Stimulated activated CD4-positive, alpha-beta T cell treated with anti-CD3 and anti-CD28 coated beads, TNF-alpha, amount 100 ng/mL, for 4 hours (primary cell): ENCODE measurements at regions not wholly inside any gene's neighbourhood (a gene's known extent, or its start where the extent isn't known, plus 50 kb on each side); places are given as distances from the start of the nearest gene placed in this dataset.
"Not testable (repeated sequence)": the region's sequence is repeated elsewhere in the genome, so short reads cannot be mapped to it uniquely, and the experiment has no call there.

Experiments used
- DNase-seq, 3 experiments: peaks; one replicate each; pipeline ENCODE4 v3.0.0-alpha.2; 2020; ENCODE audit warnings: low read depth in 3 of 3

DNA sequence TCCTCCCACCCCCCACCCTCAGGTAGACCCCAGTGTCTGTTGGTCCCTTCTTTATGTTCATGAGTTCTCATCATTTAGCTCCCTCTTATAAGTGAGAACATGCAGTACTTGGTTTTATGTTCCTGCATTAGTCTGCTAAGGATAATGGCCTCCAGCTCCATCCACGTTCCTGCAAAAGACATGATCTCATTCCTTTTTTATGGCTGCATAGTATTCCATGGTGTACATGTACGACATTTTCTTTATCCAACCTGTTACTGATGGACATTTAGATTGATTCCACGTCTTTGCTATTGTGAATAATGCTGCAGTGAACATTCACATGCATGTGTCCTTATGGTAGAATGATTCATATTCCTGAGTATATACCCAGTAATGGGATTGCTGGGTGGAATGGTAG lies 87.6 kb upstream of the TBL1X start:
- DNase-seq, result not testable (repeated sequence)

GRCh38 chrX:9378980-9379696 lies 85.7 kb upstream of the TBL1X start:
- DNase-seq, result no peak

DNA sequence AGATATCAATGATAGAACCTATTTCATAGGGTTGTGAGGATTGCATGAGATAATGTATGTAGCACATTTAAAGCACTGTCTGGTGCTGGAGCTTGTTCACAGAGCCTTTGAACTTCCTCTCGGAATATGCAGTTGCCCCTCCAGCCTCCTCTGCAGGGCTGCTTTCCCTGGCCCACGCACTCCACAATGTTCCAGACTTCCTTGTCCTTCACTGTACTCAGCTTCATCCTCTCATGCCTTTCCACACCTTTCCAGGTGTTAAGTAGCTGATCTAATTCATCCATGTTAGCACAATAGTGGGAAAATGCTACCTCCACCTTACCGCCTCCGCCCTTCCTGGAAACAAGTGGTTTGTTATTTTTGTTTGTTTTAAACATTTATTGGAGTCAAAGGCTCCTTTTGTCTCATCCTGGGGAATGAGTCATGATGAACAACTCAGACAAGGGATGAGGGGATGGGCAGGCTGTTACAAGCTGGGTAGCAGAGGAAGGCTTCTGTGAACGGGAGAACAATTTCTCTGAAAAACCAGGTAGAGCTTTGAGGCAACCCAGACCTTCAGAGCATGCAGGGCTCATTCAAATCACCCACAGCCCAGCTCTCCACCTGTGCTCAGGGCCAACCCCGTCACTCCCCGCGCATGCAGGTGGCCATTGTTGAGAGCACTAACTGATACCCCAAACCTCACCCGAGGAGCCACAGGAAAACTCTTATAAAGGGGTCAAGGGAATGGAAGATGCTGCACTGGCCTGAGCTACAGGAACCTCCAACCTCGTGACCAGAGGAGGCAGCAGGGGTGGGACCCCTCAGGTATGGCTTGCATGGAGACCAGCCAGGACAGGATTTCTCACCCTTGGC lies 84.9 kb upstream of the TBL1X start:
- DNase-seq, result no peak

GRCh38 chrX:9383655-9384054 lies 81.2 kb upstream of the TBL1X start:
- DNase-seq, result no peak

GRCh38 chrX:9388450-9388849 lies 76.4 kb upstream of the TBL1X start:
- DNase-seq, result no peak

DNA sequence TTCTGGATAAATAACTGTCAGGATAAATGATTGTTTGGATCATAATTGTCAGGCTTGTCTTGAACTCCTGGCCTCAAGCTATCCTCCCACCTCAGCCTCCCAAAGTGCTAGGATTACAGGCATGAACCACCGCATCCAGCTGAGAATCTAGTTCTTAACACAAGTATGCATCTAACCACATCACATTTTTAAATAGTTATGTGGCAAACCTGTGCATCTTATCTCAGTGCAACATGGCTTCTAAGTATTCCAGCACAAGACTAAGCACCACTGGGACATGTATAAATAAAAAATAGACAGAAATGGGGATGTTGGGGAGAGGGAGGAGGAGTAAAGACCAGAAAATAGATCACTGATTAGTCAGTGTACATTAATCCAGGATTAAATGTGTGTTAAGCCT lies 74.7 kb upstream of the TBL1X start:
- DNase-seq, result no peak

GRCh38 chrX:9390693-9391368 lies 74.0 kb upstream of the TBL1X start:
- DNase-seq, result no peak

DNA sequence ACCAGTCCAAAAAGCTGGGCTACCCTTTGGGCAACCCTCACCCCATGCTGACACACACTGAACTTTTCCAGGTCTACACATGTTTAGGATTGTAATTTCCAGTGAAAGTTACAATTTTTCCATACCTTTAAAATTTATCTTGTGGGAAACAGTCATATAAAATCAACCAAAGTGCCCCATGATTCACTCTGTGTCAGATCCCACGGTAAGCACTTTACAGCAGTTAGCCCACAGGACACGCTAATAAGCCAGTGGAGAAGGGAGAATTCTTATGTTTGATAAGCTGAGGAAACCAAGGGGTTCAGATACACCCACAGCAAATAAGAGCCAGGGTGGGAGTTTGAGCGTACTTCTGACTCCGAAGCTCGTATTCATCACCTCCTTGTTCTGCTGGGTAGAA lies 72.4 kb upstream of the TBL1X start:
- no peak for DNase-seq

DNA sequence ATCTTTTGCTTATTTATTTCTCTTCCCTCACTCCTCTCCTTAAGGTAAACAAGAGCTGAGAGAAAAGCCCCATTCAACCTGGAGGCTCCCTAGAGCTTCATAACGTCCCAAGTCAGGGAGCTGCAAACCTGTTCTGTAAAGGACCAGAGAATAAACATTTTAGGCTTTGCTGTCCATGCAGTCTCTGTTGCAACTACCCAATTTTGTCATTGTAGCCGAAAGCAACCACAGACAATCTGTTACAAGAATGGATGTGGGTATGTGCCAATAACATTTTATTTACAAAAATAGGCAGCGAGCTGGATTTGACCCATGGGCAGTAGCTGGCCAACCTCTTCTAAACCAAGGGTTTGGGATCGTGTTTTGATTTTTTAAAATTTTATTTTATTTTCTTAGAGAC lies 71.3 kb upstream of the TBL1X start:
- DNase-seq, result no peak

DNA sequence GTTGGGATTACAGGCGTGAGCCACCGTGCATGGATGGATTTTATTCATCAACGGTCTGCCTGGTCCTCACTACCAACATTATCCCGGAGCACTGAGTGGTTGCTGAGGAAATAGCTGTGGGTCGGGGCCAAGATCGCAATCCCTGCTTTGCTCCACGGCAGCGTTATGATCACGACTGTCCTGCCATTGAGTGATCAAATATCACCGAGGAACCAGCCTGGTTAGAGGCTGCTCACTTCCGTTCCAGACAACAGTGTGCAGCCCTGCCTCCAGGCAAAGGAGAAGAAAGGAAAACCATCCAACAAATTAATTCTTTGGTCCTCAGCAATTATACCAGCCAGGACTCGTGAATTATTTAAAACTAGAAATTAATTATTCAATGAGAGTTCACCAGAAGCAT lies 70.6 kb upstream of the TBL1X start:
- no peak for DNase-seq

DNA sequence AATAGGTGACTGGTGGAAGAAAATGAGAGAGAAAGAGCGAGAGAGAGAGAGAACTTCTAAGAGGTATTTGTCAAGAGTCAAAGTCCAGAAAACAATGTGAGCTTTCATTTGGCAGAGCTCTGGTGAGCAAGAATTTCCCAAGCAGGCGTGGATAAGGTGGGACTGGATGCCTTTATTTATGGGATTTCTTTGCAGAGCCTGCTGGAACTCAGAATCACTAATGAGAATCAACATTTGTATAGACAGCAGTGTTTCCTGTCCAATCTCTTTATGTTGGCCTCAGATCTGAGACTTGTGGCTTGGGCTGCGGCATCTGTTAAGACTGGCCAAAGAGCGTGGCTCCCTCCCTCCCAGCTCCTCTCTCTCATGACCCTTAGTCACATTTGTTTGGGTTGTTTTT lies 67.9 kb upstream of the TBL1X start:
- no peak for DNase-seq

DNA sequence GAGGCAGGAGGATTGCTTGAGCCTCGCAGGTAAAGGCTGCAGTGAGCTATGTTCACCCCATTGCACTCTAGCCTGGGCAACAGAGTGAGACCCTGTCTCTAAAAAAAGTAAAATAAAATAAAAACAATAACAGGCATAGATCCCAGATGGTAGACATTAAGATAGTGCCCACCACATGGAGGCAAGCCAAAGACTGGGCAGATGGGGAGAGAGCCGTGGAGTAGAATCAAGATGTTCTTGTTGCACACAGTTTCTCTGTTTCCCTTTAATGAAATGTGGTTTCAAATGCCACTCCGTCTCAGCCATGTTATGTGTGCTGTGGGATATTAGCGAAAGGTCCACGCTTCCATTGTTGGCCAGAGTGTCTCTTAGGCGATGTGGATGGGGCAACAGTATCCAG lies 63.8 kb upstream of the TBL1X start:
- no peak for DNase-seq

DNA sequence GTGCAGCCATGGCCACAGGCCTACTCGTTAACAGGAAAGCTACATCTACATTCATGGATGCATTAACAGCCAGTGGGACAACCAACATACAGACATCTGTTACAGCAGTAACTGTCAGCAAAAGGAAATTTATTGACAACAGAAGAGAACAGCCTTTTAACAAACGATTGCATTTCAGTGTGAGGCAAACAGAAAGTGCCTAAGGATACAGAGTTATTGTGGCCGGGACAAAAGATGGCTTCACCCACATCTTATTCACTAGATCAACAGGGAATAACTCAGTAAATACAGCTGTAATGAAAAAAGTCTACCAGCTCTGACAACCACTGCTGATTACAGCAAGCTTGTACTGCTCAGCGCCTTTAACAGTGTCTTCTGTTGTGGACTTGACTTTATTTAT lies 61.5 kb upstream of the TBL1X start:
- no peak for DNase-seq

DNA sequence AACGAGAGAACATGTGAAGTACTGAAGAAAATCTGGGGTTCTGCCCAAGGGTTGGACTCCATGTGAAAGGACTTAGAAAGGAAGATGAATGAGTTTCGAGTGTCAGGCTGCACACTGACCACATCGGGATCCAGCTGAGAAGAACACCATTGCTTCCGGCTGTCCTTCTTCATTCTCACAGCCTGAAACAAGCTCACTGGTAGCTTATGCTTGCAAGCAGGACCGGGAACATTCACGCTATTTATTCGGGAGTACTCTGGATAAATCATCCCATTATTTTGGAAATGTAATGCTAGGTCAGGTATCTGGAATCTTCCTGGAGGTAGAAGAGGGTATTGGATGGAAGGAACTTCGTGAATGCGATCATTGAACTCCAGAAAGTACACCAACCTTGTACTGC lies 59.2 kb upstream of the TBL1X start:
- DNase-seq, result not testable (repeated sequence)

- not testable (repeated sequence) for DNase-seq
These were observed 54.0 kb upstream of the TBL1X start for GRCh38 chrX:9410889-9411288.

GRCh38 chrX:9411682-9412081 lies 53.2 kb upstream of the TBL1X start:
- DNase-seq, result not testable (repeated sequence)

DNA sequence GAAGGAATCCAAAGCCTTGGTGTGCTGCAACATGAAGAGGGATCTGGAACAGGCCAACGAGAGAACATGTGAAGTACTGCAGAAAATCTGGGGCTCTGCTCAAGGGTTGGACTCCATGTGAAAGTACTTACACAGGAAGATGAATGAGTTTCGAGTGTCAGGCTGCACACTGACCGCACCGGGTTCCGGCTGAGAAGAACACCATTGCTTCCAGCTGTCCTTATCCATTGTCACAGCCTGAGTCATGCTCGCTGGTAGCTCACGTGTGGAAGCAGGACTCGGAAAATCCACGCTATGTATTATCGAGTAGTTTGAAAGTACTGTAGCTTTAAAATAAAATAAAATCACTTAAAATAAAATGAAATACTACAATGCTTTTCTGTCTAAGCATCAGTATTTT lies 50.4 kb upstream of the TBL1X start:
- DNase-seq, result no peak
